IMR-90 (cell line): ENCODE measurements at regions not wholly inside any gene's neighbourhood (a gene's known extent, or its start where the extent isn't known, plus 50 kb on each side); places are given as distances from the start of the nearest gene placed in this dataset.
"Not testable (repeated sequence)": the region's sequence is repeated elsewhere in the genome, so short reads cannot be mapped to it uniquely, and the experiment has no call there.

Source experiments
- ATAC-seq: fragments of 200-7000 bp; cut with Tn5 transposase; 2 replicates; pipeline ENCODE4 v1.9.1; 2020; ENCODE audit warnings: low read depth, mild to moderate bottlenecking, moderate library complexity
- BruUV-seq: library from RNA; stranded (reverse); fragments of 400-500 nt; replicated peaks from 2 replicates; lab custom pipeline; 2021; lab: Mats Ljungman, UMichigan
- CTCF ChIA-PET: fragments of 300-600 bp; formaldehyde crosslinking; extraction: SDS; loops from one replicate; lab custom pipeline; 2021; ENCODE audit warnings: antibody characterized with exemption; lab: Yijun Ruan, JAX
- POLR2A ChIA-PET: fragments of 300-600 bp; sonication (Branson Sonifier 250); formaldehyde crosslinking; loops from one replicate; lab custom pipeline; 2022; ENCODE audit warnings: antibody characterized with exemption; ENCODE audit not compliant: unreplicated experiment; lab: Charles Lee
- DNase-seq: peaks from one replicate; pipeline ENCODE4 v3.0.0; 2013
- H2AFZ ChIP-seq: replicated peaks from 2 replicates; pipeline ENCODE3; 2013; ENCODE audit warnings: low read length, mild to moderate bottlenecking; ENCODE audit not compliant: poor library complexity
- H2AK5ac ChIP-seq: 2 replicates; pipeline ENCODE4 v1.6.1; 2013; ENCODE audit warnings: low read depth, low read length, inconsistent platforms
- H2AK9ac ChIP-seq: replicated peaks from 2 replicates; pipeline ENCODE3; 2013; ENCODE audit warnings: mild to moderate bottlenecking, low read depth, low read length, moderate library complexity; ENCODE audit not compliant: poor library complexity
- H2BK120ac ChIP-seq: 2 replicates; pipeline ENCODE4 v1.6.1; 2013; ENCODE audit warnings: low read depth, low read length, inconsistent platforms
- H2BK15ac ChIP-seq: 3 replicates; pipeline ENCODE4 v1.6.1; 2013; ENCODE audit warnings: low read depth, low read length, inconsistent platforms
- H2BK20ac ChIP-seq: 2 replicates; pipeline ENCODE4 v1.6.1; 2013; ENCODE audit warnings: low read depth, mild to moderate bottlenecking, inconsistent platforms, low read length, moderate library complexity
- H2BK5ac ChIP-seq: 2 replicates; pipeline ENCODE4 v1.6.1; 2013; ENCODE audit warnings: mild to moderate bottlenecking, low read depth, low read length, inconsistent platforms; ENCODE audit not compliant: poor library complexity, severe bottlenecking
- H3K14ac ChIP-seq: replicated peaks from 2 replicates; pipeline ENCODE4 v1.6.1; 2013; ENCODE audit warnings: low read depth, low read length, inconsistent platforms
- H3K18ac ChIP-seq: 2 replicates; pipeline ENCODE4 v1.6.1; 2013; ENCODE audit warnings: low read depth, low read length, control low read depth
- H3K23ac ChIP-seq: 2 replicates; pipeline ENCODE4 v1.6.1; 2013; ENCODE audit warnings: low read depth, low read length, inconsistent platforms
- H3K27ac ChIP-seq: 2 replicates; pipeline ENCODE4 v1.5.1; 2013; ENCODE audit warnings: mild to moderate bottlenecking, control low read depth, low read length; ENCODE audit not compliant: insufficient read depth
- H3K27me3 ChIP-seq: 2 replicates; pipeline ENCODE4 v1.6.1; 2013; ENCODE audit warnings: low read length; ENCODE audit not compliant: control insufficient read depth, insufficient read depth
- H3K36me3 ChIP-seq: 2 replicates; pipeline ENCODE4 v1.6.1; 2013; ENCODE audit warnings: low read length, mixed read lengths; ENCODE audit not compliant: control insufficient read depth, insufficient read depth
- H3K4ac ChIP-seq: 2 replicates; pipeline ENCODE4 v1.6.1; 2013; ENCODE audit warnings: low read depth, low read length, inconsistent platforms
- H3K4me1 ChIP-seq: 2 replicates; pipeline ENCODE4 v1.6.1; 2013; ENCODE audit warnings: low read length, mixed read lengths; ENCODE audit not compliant: control insufficient read depth, insufficient read depth
- H3K4me2 ChIP-seq: 2 replicates; pipeline ENCODE4 v1.6.1; 2013; ENCODE audit warnings: low read depth, mild to moderate bottlenecking, control low read depth, low read length, moderate library complexity
- H3K4me3 ChIP-seq: 2 replicates; pipeline ENCODE4 v1.5.1; 2013; ENCODE audit warnings: low read depth, mild to moderate bottlenecking, control low read depth, low read length, moderate library complexity; ENCODE audit not compliant: insufficient read depth
- H3K56ac ChIP-seq: 2 replicates; pipeline ENCODE4 v1.6.1; 2013; ENCODE audit warnings: low read length, inconsistent platforms; ENCODE audit not compliant: insufficient read depth; ENCODE audit errors: extremely low read depth
- H3K79me1 ChIP-seq, 2 experiments: 2 replicates each; pipeline ENCODE4 v1.6.1; 2013; ENCODE audit warnings: low read length in 2 of 2, inconsistent platforms in 1 of 2, low read depth in 1 of 2
- H3K9ac ChIP-seq: 2 replicates; pipeline ENCODE4 v1.6.1; 2013; ENCODE audit warnings: low read depth, low read length, control low read depth
- H3K9me1 ChIP-seq: 2 replicates; pipeline ENCODE4 v1.6.1; 2013; ENCODE audit warnings: low read length, inconsistent platforms; ENCODE audit not compliant: insufficient read depth
- H3K9me3 ChIP-seq: 2 replicates; pipeline ENCODE4 v1.6.1; 2013; ENCODE audit warnings: low read length; ENCODE audit not compliant: control insufficient read depth, insufficient read depth
- H4K20me1 ChIP-seq: 2 replicates; pipeline ENCODE4 v1.6.1; 2013; ENCODE audit warnings: low read length, inconsistent platforms; ENCODE audit not compliant: insufficient read depth
- H4K5ac ChIP-seq: 2 replicates; pipeline ENCODE4 v1.6.1; 2013; ENCODE audit warnings: mild to moderate bottlenecking, low read depth, low read length, control low read depth
- H4K8ac ChIP-seq, 2 experiments: 2 replicates each; pipeline ENCODE4 v1.6.1; 2013; ENCODE audit warnings: low read depth in 2 of 2, low read length in 2 of 2, control low read depth in 1 of 2, inconsistent platforms in 1 of 2
- H4K91ac ChIP-seq: 2 replicates; pipeline ENCODE4 v1.6.1; 2013; ENCODE audit warnings: low read depth, low read length, inconsistent platforms; ENCODE audit not compliant: insufficient read depth
- WGBS, 2 experiments: methylation state at CpG; one replicate each; pipeline versions ENCODE4 v1.1.5 to v1.1.7; 2013; ENCODE audit warnings: missing lambda C conversion rate in 2 of 2; ENCODE audit not compliant: insufficient read length in 1 of 2; ENCODE audit errors: extremely low coverage in 2 of 2; 5-methylcytosine and 5-hydroxymethylcytosine counted together
- dilution Hi-C: fragments of 300-500 bp; cut with HindIII; formaldehyde crosslinking; loops from one replicate; pipeline ENCODE4 v1.14.3; 2018; ENCODE audit warnings: low sequenced_read_pairs; ENCODE audit not compliant: unreplicated experiment
- in situ Hi-C: fragments of 300-500 bp; cut with MboI; formaldehyde crosslinking; loops from 3 replicates; pipeline ENCODE4 v1.14.3; 2019; ENCODE audit warnings: low sequenced_read_pairs, inconsistent platforms, mixed read lengths
- intact Hi-C: fragments of 100-400 bp; cut with micrococcal nuclease; formaldehyde crosslinking; loops from 2 replicates; pipeline ENCODE4 v1.10.0; 2022

- H3K9ac ChIP-seq, ATAC-seq, H3K4me3 ChIP-seq, H4K8ac ChIP-seq, H4K91ac ChIP-seq, H3K27ac ChIP-seq, dilution Hi-C loops, H3K23ac ChIP-seq, H2BK120ac ChIP-seq, H2BK5ac ChIP-seq, DNase-seq, H2BK15ac ChIP-seq, H3K27me3 ChIP-seq, H2AFZ ChIP-seq, H2AK9ac ChIP-seq, H2BK20ac ChIP-seq, BruUV-seq, H3K4me2 ChIP-seq, H3K9me3 ChIP-seq, H3K79me1 ChIP-seq, H3K4me1 ChIP-seq, H3K14ac ChIP-seq, H3K4ac ChIP-seq, CTCF ChIA-PET, H3K36me3 ChIP-seq, H4K20me1 ChIP-seq, intact Hi-C loops, POLR2A ChIA-PET, H3K56ac ChIP-seq, in situ Hi-C loops, H3K9me1 ChIP-seq: not testable (repeated sequence)
- Histone ChIP-seq H2AK5ac (peak overlapping the region; percentile 30; the same call in 1 of the 2 replicates), H3K18ac (peak overlapping the region; percentile 38; the same call in 1 of the 2 replicates), H4K5ac (peak overlapping the region; percentile 42; the same call in 1 of the 2 replicates)
- WGBS, 2 experiments: no CpG with 5 or more reads among the region's 4 CpGs
Measured at GRCh38 chr20:4310616-4311015, 61.5 kb upstream of the ADRA1D start.
